Vagina (tissue), 2 donors: ENCODE measurements at regions not wholly inside any gene's neighbourhood (a gene's known extent, or its start where the extent isn't known, plus 50 kb on each side); places are given as distances from the start of the nearest gene placed in this dataset.

Experiments used
- DNase-seq, 2 donors: peaks; one replicate each; pipeline ENCODE4 v3.0.0-alpha.2; 2017; ENCODE audit errors: extremely low spot score in 2 of 2
- H3K27ac ChIP-seq: fragments of 200-600 bp; sonication (generic); one replicate; pipeline ENCODE4 v1.5.1; 2019
- H3K27me3 ChIP-seq: fragments of 200-600 bp; sonication (generic); one replicate; pipeline ENCODE4 v1.5.1; 2019
- H3K36me3 ChIP-seq, 2 donors: fragments of 200-600 bp; sonication (generic); one replicate each; pipeline ENCODE4 v1.5.1; 2017 to 2019
- H3K4me1 ChIP-seq: fragments of 200-600 bp; sonication (generic); one replicate; pipeline ENCODE4 v1.5.1; 2019
- H3K4me3 ChIP-seq, 2 donors: fragments of 200-600 bp; sonication (generic); 1 replicate in 1 of 2; 2 replicates in 1 of 2; pipeline ENCODE4 v1.5.1; 2016 to 2019
- H3K9me3 ChIP-seq: fragments of 200-600 bp; sonication (generic); one replicate; pipeline ENCODE4 v1.5.1; 2019
- POLR2A ChIP-seq, 2 donors: fragments of 450-650 bp; IDR thresholded peaks; one replicate each; pipeline ENCODE4 v1.6.1; 2017; ENCODE audit warnings: antibody characterized with exemption in 2 of 2, mild to moderate bottlenecking in 2 of 2, moderate library complexity in 2 of 2
- POLR2AphosphoS5 ChIP-seq, 2 donors: sonication (generic); formaldehyde crosslinking; IDR thresholded peaks; one replicate each; pipeline ENCODE4 v1.9.0; 2017; ENCODE audit warnings: antibody characterized with exemption in 2 of 2, mild to moderate bottlenecking in 2 of 2, low read depth in 1 of 2; ENCODE audit not compliant: insufficient read depth in 1 of 2
- intact Hi-C: fragments of 100-400 bp; cut with DNase I; formaldehyde crosslinking; loops from one replicate; pipeline ENCODE4 v1.15.1; 2023
- TF ChIP-seq, protein P1 (sequence below), 3 experiments: fragments of 450-650 bp in 2 of 3; fragments of 200-600 bp in 1 of 3; sonication (generic) in 1 of 3; IDR thresholded peaks; one replicate each; pipeline ENCODE4 v1.5.1; 2017 to 2019; ENCODE audit warnings: antibody characterized with exemption in 3 of 3, mild to moderate bottlenecking in 2 of 3, moderate library complexity in 2 of 3

DNA sequence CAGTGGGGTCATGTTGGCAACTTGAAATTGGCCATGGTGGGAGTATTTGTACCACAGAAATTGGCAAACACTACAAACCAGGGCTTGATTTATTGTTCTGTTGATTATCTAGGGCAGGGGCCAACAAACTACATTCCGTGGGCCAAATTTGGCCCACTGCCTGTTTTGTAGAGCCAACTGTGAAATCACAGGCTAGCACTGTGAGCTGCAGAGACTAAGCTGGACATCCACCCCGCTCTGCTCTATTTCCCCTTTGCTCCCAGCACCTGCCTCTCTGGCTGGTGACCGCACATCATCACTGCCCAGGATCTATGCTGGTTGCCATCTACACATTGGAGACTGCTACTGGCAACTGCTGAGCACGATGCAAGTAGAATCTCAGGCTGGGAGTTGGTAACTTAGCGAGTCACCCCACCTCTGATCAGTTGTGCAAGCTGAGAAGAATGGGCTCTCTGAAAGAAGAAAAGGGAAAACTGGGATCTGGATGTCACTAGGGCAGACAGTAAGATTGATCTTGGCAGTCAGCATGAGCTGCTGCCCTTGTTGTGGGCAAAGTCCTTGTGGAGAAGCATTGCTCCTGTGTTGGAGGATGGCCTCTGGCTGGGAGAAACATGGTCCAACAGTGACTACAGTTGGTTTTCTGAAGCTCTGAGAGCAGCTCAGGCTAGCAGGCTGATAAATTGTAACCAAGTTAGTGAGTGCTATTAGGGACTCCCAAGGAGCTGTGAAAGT is 144.7 kb upstream of the RAD23B start:
- Histone ChIP-seq H3K4me3 (no peak overlapping the region), H3K4me1 (no peaks in the 10 kb centered on the region), H3K27ac (no peak overlapping the region), H3K27me3 (no peaks in the 10 kb centered on the region), H3K9me3 (no peaks in the 10 kb centered on the region), H3K36me3 (no peaks in the 10 kb centered on the region)
- TF ChIP-seq POLR2AphosphoS5 (IDR thresholded peaks at IDR 0.05; ENCODE audit: insufficient read depth in 1 of 2, low read depth in 1 of 2) (no peak), POLR2A (IDR thresholded peaks at IDR 0.05) (no peak)
- TF ChIP-seq, protein P1, sequence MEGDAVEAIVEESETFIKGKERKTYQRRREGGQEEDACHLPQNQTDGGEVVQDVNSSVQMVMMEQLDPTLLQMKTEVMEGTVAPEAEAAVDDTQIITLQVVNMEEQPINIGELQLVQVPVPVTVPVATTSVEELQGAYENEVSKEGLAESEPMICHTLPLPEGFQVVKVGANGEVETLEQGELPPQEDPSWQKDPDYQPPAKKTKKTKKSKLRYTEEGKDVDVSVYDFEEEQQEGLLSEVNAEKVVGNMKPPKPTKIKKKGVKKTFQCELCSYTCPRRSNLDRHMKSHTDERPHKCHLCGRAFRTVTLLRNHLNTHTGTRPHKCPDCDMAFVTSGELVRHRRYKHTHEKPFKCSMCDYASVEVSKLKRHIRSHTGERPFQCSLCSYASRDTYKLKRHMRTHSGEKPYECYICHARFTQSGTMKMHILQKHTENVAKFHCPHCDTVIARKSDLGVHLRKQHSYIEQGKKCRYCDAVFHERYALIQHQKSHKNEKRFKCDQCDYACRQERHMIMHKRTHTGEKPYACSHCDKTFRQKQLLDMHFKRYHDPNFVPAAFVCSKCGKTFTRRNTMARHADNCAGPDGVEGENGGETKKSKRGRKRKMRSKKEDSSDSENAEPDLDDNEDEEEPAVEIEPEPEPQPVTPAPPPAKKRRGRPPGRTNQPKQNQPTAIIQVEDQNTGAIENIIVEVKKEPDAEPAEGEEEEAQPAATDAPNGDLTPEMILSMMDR (IDR thresholded peaks at IDR 0.05) = no peak
- no peak for DNase-seq
- intact Hi-C loops = no loop called here

DNA sequence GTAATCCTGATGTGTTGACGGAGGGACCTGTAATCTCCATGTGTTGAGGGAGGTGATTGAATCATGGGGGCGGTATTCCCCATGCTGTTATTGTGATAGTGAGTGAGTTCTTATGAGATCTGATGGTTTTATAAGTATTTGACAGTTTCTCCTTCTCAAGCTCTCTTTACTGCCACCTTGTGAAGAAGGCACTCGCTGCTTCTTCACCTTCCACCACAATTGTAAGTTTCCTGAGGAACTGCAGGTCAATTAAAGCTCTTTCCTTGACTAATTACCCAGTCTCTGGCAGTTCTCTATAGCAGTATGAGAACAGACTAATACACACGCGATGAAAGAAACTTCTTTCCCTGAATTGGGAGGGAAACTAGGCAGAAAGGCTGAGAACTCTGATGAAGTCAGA is 141.1 kb upstream of the RAD23B start:
- no peak overlapping the region for H3K27ac ChIP-seq

DNA sequence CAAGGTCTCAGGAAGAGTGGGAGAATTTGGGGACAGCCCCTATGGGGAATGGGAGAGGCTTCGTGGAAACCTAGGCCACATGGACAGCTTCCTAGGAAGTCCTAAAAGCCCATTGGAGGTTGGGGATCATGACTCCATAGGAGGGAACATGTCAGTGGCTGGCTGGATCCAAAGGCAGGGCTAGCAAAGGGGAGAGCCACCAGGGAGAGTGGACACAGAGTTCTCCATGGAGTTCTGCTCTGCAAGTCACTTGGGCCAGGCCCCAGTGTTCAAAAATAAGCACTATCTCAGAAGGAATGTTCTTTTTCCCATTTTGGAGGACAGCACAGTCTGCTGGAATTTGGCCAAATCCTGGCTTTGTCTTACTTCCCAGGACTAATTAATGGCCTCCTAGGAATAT is 140.6 kb upstream of the RAD23B start:
- Histone ChIP-seq H3K36me3 (no peaks in the 10 kb centered on the region), H3K9me3 (no peaks in the 10 kb centered on the region), H3K27ac (no peak overlapping the region), H3K4me3 (no peak overlapping the region), H3K4me1 (no peaks in the 10 kb centered on the region), H3K27me3 (no peaks in the 10 kb centered on the region)
- no peak for DNase-seq
- TF ChIP-seq POLR2A (IDR thresholded peaks at IDR 0.05) (no peak), POLR2AphosphoS5 (IDR thresholded peaks at IDR 0.05; ENCODE audit: insufficient read depth in 1 of 2, low read depth in 1 of 2) (no peak)
- TF ChIP-seq, protein P1 (IDR thresholded peaks at IDR 0.05) = no peak
- intact Hi-C loops = no loop called here

More for the DNA sequence above, 141.1 kb upstream of the RAD23B start:
- TF ChIP-seq POLR2A (IDR thresholded peaks at IDR 0.05) (no peak), POLR2AphosphoS5 (IDR thresholded peaks at IDR 0.05; ENCODE audit: insufficient read depth in 1 of 2, low read depth in 1 of 2) (no peak)
- TF ChIP-seq, protein P1 (IDR thresholded peaks at IDR 0.05) = no peak
- H3K9me3 ChIP-seq = no peaks in the 10 kb centered on the region
- H3K4me1 ChIP-seq = no peaks in the 10 kb centered on the region
- DNase-seq = no peak
- no peaks in the 10 kb centered on the region for H3K27me3 ChIP-seq
- no peaks in the 10 kb centered on the region for H3K36me3 ChIP-seq
- H3K4me3 ChIP-seq = no peak overlapping the region
- intact Hi-C loops = no loop called here

DNA sequence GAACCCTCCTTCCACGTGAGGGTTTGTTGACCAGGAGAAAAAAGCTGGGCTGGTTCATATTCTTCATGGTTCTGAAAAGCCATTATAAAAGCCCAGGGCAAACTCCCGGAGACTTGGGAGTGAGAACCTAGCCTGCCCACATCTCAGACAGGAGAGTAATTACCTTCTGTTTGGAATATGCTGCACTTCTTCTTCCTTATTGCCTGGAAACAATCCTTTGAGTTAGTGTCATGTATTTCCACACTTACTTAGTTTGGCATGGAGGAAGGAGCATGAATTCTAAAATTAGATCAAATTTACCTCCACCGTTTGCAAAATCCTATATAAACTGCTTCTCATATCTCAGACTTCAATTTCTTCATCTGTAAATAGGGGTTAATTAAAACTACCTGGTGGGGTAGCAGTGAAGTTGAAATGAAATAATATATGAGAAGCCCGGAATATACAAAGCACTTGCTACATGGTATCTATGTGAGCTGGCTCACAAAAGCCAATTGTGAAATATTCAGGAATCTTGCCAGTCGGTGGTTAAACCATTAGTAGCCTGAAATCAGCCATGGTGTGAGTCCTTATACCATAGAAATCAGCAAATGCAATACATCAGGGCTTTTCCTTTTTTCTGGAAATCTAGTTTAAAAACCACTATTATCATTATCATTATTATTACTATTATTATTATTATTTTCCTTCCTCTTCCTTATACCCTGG is 140.0 kb upstream of the RAD23B start:
- no peaks in the 10 kb centered on the region for H3K36me3 ChIP-seq
- H3K27ac ChIP-seq = no peak overlapping the region
- TF ChIP-seq POLR2A (IDR thresholded peaks at IDR 0.05) (no peak), POLR2AphosphoS5 (IDR thresholded peaks at IDR 0.05; ENCODE audit: insufficient read depth in 1 of 2, low read depth in 1 of 2) (no peak)
- TF ChIP-seq, protein P1 (IDR thresholded peaks at IDR 0.05) = no peak
- H3K27me3 ChIP-seq = no peaks in the 10 kb centered on the region
- intact Hi-C loops = no loop called here
- no peak overlapping the region for H3K4me3 ChIP-seq
- no peak for DNase-seq
- no peaks in the 10 kb centered on the region for H3K9me3 ChIP-seq
- no peaks in the 10 kb centered on the region for H3K4me1 ChIP-seq

DNA sequence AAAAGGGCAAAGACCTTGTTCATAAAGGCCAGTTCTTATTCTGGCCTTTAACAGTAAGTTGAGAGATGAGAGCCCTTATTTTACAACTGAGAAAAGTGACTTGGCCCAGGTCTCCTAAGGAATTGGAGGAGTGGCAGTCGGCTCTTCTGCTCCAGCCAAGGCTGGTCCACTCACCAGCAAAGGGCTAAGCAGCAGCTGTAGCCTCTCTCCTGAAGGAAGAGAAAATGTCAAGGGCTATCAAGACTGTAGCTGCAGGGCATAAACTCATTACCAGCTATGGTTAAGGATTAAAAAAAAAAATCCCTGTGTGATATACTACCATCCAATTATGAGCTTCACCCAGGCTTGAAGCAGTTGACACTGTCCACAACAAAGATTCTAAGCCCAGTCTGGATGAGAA is 138.6 kb upstream of the RAD23B start:
- H3K9me3 ChIP-seq = no peaks in the 10 kb centered on the region
- no peaks in the 10 kb centered on the region for H3K4me1 ChIP-seq
- no peaks in the 10 kb centered on the region for H3K36me3 ChIP-seq
- intact Hi-C loops = no loop called here
- no peak for DNase-seq
- H3K27ac ChIP-seq = no peak overlapping the region
- no peak overlapping the region for H3K4me3 ChIP-seq
- TF ChIP-seq, protein P1 (IDR thresholded peaks at IDR 0.05) = no peak
- TF ChIP-seq POLR2A (IDR thresholded peaks at IDR 0.05) (no peak), POLR2AphosphoS5 (IDR thresholded peaks at IDR 0.05; ENCODE audit: insufficient read depth in 1 of 2, low read depth in 1 of 2) (no peak)
- no peaks in the 10 kb centered on the region for H3K27me3 ChIP-seq
